SIG-M5 treated with dmso at 0.1 percent for 504 hours (cell line): ENCODE measurements at regions not wholly inside any gene's neighbourhood (a gene's known extent, or its start where the extent isn't known, plus 50 kb on each side); places are given as distances from the start of the nearest gene placed in this dataset.
A peak's percentile ranks its signal among the peaks of the same experiment; 100 is the strongest.

Experiments used
- DNase-seq: peaks from one replicate; lab custom pipeline; 2025; ENCODE audit not compliant: unreplicated experiment; lab: John Stamatoyannopoulos, UW

DNA sequence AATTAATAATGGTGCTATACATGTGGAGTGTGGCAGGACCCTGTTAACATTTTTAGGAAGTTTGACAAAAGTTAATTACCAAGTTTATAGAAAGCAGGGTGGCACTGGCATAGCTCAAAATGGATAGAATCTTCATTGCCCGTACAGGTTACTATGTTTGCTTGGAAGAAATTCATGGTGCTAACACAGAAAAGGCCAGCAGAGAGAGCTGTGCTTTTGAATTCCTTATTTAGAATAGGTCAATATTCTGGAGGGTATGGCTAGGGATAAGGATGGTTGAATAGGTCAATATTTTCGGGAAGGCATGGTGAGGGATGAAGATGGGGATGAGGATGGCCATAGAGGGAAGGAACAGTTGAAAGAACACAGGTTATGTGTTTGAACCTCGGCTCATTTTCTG lies 345.1 kb downstream of the LMO4 start:
- DNase-seq = no peak

DNA sequence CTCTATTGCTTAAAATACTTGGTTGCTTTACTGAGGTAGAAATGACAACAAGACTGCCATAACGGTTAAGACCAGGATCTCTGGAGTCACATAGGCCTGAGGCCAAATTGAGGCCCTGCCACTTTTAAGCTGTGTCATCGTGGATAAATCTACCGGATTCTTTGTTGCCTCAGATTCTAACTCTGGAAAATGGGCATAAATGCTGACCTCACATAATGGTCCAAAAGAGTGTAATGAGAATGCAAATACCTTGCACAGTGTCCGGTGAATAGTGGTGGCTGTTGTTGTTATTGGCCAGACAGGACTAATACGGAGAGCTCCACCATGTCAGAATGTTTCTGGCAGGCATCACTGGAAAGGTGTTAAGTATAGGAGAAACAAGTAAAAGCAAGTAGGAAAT lies 346.1 kb downstream of the LMO4 start:
- no peak for DNase-seq

DNA sequence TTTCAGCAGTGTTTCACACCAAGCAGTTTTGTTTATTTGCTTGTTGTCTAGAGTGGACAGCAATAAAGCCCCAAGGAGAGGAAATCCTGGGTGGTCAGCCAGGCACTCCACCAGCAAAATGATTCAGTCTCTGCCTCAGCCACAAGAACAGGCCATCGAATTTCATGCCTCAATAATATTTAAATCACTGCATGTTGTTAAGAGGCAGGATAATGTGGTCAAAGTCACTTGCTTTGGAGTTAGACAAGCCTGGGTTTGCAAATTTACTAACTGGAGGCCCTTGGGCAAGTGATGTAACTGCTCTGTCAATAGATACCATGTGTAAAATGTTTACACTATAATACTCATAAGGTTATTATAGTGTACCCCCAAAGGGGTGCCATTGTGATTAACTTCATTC lies 349.6 kb downstream of the LMO4 start:
- no peak for DNase-seq

DNA sequence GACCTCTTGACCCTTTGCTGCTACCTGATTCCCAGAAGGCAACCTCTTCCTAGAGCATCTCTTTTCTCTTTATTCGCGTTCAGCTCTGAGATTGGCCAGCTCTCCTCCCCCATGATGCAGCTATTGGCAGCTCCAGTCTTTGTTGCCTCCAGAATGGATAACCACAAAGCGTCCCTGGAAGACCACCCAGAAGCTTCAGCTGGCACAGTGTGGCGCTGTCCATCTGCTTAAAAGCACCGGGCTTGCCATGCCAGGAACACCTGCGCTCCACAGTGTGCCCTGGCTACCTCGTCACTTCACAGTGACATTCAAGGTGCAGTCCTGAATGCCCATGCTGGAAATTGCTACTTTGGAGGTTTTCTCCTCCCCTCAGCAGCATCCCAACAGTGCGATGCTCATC lies 353.9 kb downstream of the LMO4 start:
- DNase-seq = no peak

DNA sequence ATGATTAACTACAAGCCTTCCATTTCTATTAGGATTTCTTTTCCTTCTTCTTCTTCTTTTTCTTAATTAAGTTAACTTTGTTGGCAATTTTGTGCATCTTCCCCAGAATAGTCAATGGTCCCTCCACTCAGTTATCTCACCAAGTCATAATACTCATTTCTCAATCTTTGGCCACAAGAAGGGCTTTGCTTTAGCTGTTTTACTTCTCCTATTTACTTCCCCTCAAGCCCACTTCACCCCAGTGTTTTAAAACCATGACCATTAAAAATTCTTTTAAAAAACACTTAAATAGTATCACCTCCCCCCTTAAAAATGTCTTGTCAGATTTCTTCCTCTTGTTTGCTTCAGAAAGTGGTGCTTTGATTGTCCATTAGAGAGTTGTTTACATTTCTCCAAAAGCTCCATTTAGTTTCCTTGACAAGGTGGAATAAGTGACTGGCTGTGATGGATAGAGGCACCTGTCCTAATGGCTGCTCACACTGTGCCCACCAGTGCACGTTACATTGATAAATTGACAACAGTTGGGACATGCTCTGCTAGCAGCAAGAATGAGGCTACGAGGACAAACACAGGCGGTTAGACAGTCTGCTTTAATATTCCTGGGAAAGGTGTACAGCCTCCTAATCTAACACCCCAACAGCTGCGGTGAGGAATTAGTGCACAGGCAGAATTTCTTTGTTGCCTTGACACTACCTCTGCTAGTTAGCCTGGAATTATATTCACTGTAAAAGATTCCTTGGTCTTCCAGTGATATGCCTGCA lies 354.7 kb downstream of the LMO4 start:
- DNase-seq = peak; percentile 6

DNA sequence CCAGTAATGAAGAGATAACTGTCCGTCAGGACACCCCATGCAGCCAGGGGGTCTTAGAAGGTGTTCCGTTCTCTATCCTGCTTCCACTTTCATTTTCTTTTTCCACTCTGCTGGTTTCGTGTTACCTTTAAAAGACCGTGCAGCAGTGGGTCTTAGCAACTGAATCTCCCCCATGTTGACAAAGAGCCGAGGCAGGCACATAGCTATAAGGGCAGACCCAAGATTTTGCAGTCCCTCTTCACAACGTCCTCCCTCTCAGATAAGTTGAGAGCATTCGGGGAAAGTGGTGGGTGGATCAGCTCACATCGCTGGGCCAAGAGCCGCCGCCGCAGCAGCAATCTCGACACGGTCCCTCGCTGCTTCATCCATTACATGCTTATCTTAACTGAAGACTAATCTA lies 355.5 kb downstream of the LMO4 start:
- DNase-seq = no peak

DNA sequence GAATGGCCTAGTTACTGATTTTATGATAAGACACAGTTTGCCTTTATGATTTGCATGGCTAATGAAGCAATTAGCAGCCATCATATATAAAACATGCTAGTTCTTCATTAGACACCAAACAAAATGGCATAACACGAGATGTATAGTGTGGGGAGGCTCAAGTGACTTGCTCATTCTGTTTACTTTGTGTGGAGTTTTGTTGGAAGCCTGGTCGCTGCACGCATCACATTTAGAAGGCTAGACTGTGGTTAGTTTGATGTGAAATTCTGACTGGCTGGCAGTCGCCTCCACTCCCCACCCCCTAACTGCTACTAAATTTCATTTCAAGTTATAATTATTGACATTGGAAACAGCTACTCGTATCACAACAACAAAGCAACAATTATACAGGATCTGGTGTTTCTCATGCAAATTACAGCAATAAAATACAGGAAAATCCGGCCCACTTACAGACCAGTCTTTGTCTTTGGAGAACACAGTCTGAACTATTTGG lies 356.1 kb downstream of the LMO4 start:
- no peak for DNase-seq

DNA sequence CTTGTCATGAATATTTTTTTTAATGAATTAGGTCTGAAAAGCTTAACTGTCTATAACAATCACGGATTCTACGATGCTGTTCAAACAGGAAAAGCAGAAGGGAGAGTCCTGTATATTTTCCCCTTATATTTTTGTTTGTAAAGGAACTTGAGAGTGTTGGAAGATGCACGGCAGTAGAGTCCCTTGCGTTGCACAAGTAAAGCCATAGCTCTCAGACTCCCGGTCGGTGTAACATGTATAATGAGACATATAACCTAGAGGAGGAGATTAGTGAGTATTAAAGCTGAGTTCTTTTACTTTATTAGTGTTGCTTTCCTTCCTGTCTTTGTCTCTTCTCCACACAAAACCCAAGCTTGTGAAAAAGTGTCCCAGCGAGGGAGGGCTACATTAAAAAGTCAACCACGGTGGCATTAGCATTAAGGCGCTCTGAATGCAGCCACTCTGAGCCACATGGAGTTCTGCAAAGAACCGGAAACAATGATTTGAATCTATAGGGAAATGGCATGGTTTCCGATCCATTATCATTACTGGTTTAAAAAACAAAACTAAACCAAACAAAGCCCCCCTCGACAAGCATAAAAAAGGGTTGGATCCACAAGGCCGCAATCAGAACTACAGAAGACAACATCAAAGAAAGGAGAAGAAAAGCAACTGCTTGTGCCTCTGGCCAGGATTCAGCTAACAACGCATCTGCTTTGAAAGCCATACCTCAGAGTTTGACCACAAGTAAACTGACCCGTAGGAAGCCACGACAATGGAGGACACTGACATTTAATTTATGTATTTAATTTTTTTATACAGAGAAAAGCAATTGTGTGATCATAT lies 356.8 kb downstream of the LMO4 start:
- no peak for DNase-seq

DNA sequence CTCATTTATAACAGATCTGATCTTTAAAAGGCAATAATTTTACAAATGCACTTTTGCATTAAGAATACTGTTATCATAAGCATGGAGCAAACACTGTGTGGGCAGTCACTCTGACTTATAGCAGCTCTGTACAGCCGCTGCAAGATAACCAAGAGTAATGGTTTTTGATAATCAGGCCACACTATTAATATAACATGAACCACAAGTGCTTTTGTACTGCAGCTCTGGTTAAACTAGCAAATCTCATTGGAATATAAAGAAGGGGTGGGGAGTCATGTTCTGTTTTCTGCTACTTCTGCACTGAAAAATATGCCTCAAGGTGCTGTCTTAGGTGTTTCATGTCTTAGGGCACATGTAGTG lies 357.4 kb downstream of the LMO4 start:
- no peak for DNase-seq

DNA sequence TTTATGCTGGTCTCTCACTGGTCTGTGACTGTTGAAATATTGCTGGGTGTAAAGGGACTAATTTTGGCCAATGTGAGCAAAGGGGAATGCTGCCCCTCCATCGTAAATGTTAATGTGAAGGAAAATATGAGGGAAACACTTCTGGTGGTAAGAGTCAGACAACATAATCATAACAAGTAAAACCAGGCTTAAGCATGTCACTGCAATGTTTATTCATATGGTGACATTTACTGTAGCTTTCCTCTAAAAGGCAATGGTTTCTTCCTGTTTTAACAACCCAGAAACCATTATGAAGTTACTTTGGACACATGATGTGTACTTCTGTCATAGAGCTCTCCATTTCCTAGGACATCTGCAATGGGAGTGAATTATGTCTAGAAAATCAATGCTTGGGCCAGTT lies 358.0 kb downstream of the LMO4 start:
- no peak for DNase-seq

DNA sequence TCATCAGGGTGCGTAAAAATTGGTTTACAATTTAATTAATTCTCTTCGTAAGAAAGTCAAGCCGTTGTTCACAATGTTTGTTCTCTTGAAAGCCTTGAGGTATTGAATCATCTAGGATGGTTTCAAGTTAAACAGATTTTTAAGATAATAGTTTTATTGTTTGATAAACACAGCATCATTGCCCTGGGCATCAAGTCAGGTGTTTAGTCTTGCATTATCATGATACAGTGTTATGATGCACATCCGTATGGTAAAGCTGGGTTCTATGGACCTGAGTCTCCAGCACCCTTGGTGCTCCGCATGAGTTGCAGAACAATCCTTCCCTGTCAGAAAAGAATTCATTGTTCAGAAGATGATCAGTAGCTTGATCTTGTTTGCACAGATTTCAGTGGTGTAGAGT lies 359.5 kb downstream of the LMO4 start:
- no peak for DNase-seq

DNA sequence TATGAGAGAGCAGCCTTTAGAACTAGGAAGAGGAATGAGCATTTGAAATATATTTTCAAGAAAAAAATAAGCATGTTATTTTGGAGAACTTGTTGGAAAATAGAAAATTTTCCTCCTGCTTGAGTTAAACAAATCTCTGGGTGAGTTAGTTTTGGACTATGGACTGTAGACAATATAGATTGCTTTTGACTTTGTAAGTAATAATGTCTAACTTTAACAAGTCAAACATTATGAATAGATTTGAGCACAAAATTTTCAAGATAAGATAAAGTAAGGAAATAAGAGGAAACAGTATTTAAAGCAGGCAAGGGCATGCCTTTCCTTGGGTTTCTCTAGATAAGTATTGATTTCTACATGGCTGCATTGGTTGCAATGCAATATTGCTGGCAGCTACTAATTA lies 360.8 kb downstream of the LMO4 start:
- DNase-seq = no peak

DNA sequence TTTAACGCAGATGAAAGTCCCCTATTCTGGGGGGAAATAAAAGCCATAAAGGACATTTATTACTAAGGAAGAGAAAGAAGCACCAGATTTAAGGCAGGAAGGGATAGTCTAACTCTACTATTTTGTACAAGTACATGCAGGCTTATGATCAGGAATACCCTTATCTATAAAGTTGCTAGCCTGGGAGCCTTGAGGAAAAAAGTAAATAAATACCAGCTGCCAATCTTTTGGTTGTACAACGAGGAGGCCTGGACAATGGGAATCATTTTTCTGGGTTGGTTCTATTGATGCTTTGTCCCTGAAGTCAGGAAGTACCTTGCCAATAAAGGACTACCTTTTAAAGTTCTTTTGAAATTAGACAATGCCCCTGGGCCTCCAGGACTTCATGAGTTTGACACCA lies 367.8 kb downstream of the LMO4 start:
- DNase-seq = no peak

DNA sequence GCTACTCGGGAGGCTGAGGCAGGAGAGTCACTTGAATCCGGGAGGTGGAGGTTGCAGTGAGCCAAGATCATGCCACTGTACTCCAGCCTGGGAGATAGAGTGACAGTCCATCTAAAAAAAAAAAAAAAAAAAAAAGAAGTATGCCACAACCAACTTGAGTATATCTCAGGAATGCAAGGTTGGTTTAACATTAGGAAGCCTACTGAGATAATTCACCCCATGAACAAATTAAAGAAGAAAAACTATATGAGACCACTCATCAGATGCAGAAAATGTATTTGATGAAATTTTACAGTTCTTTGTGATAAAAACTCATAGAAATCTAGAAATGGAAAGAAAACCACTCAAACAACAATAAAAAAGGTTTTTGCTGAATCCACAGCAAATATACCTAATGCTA lies 373.8 kb downstream of the LMO4 start:
- DNase-seq = no peak

DNA sequence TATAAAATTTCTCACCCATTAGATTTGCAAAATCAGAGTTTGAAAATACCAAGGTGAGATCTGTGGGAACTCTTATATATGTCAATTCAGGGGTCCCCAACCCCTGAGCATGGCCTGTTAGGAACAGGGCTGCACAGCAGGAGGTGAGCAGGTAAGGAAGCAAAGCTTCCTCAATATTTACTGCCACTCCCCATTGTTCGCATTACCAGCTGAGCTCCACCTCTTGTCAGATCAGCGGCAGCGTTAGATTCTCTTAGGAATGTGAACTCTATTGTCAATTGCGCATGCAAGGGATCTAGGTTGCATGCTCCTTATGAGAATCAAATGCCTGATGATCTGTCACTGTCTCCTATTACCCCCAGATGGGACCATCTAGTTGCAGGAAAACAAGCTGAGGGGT lies 376.6 kb downstream of the LMO4 start:
- DNase-seq = no peak

DNA sequence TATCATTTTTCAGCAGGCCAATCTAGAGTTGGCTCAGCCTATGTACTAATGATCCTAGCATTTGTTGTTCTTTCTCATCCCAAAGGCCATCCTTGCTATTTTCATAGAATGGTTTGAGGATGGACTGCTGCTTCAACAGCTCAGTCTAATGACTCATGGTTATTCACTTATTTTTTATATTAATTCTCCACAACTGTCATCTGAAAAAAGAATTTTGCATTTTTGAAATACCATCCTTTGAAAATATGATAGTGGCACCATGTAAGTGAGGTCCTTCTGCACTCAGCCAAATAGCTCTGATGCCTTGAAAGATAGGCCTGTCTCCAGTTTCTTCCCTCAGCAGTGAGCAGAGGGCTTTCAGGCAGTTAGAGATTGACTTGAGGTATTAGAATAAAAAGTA lies 377.5 kb downstream of the LMO4 start:
- no peak for DNase-seq

DNA sequence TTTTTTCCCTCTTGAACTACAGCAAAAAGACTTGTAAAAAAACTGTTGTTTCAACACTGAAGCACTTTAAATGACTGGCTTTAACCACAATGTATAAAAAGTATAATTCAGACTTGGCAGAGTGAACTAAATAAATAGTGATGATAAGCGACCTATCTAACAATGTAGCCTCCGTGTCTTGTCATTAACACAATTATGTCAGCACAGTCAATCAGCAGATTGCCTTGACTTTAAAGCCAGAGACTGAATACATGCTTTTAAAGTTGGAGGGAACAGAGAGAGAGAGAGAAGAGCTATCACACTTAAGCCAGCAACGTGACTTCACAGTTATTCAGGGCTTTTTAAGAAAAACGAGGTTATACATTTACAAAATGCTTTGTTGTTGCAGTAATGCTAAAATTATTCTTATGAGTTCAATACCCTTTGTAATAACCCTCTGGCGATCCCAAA lies 378.1 kb downstream of the LMO4 start:
- DNase-seq = no peak

DNA sequence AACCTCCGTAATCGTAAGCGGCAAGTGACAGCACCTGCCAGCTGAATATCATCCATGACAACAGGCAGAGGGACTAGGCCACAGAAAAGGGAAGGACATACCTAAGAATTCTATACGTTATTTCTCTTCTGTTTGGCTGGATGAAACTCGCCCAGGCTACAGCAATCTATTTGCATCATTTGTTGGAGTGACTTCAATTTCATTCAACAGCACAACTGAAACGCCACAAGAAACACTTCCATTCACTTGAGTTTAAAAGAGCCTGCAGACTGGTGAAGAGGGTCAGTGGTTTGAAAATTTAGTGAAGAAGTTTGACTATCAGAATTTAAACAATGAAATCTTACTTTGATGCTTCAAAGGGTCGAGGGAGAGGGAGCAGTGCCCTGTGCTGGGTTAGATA lies 378.7 kb downstream of the LMO4 start:
- DNase-seq = no peak

DNA sequence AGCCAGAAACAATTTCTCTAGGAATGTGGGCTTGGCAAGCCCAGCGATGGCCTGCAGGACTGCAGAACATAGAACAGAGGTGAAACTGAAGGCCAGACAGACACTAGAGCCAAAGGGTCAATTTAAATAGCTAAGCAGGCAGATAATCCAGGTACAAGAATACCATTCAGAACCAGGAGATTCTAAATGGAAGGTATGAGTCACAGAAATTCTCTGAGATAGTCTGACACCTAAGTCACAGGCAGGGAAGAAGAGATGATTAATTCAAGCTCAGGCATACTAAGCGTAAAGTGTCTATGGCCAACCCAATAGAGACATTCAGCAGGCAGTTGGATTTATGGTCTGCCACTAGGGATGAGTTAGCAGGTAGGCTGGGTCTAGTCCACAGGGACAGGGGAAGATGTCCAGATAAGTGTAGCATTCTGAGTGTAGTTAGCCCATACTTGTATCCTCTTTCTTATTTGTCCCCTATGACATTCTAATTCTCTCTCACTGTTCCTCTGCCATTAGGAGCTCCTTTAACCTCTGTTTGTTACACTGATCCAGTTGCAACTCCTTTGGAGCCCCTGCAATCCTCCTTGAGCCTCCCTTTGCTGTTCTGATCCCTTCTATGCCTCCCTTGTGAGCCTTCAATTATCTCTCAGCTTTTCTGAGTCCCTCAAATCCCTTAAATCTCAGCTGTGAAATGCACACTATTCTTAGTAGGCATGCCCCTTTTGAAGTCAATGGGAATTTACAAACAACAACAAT lies 383.8 kb downstream of the LMO4 start:
- no peak for DNase-seq

DNA sequence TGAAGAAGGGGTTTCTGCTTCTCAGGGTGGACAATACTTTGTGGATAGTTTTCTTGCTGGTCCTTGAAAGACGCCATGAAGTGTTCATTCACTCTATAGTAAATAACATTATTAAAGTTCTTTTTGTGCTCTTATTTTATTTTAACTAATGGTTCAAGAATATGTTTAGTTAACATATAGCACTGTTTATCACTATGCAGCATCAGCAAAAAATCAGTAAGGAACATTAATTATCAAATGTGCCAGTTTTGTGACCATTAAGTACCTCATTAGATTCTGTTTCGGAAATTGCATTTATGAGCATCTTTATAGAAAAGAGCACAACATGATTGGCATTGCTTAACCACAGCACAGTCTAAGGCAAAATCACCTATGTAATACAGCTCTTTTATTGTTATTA lies 385.6 kb downstream of the LMO4 start:
- no peak for DNase-seq

DNA sequence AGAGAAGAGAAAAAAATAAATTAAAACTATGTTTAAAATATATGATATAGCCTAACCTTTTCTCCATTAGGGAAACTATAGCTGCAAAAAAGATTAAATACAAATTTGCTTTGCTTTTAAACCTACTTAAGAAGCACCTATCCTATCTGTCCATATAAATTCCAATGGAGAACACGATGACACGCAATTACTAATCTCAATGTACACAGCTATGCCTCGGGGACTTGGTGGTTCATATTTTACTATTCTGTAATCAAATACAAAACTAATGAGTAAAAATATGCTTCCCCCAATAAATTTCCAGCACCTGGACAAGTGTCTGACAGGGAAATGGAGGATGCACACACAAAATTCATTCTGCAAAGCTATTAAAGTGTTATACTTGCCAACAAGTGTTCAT lies 386.4 kb downstream of the LMO4 start:
- DNase-seq = no peak

DNA sequence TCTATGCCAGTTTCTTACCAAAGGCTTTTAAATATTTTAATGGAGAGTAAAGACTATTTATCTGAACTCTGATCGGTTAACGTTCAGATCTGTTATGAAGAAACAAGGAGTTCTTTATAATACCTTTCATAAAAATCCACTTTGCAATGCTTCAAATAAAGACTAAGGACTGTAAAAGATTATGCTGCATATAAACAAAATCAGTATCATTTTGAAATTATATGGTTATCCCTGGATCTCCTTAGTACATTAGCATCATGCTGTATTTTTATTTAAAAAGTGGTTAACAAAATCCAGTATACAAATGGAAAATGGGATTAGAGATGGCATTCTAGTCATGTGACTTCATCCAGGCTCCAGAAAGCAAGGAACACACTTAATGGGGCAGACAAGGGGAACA lies 386.8 kb downstream of the LMO4 start:
- DNase-seq = no peak
